Adipose tissue (tissue), 3 donors: ENCODE measurements at regions not wholly inside any gene's neighbourhood (a gene's known extent, or its start where the extent isn't known, plus 50 kb on each side); places are given as distances from the start of the nearest gene placed in this dataset.

Experiments used
- H3K27ac ChIP-seq: one replicate; pipeline ENCODE4 v1.5.1; 2013; ENCODE audit warnings: low read depth, low read length
- WGBS, 3 donors: extraction: QIAGEN DNeasy Blood & Tissue Kit; methylation state at CpG; one replicate each; pipeline ENCODE4 v1.1.7; 2013; 5-methylcytosine and 5-hydroxymethylcytosine counted together
- donor health status: healthy with polysubstance abuse.
- donor health status: Bipolar disorder and iron deficiency.
- donor health status: healthy.

- H3K27ac ChIP-seq, result no peak overlapping the region
- WGBS, 3 donors, result 77 to 79% (median 79%) methylated on average over 6 of the region's 6 CpGs
Observed at GRCh38 chr20:53748821-53749421, 155.3 kb upstream of the ZNF217 start.

GRCh38 chr20:53748176-53748575, 154.5 kb upstream of the ZNF217 start:
- 82 to 92% (median 88%) methylated on average over 2 of the region's 2 CpGs for WGBS, 3 donors

GRCh38 chr20:53743607-53744260, 150.1 kb upstream of the ZNF217 start:
- WGBS, 3 donors, result 72 to 75% (median 74%) methylated on average over 11 to 12 of the region's 12 CpGs
- H3K27ac ChIP-seq, result no peak overlapping the region

More at GRCh38 chr20:53748176-53748575, 154.5 kb upstream of the ZNF217 start:
- H3K27ac ChIP-seq, result no peak overlapping the region

- no peak overlapping the region for H3K27ac ChIP-seq
Observed at GRCh38 chr20:53742685-53743081, 149.0 kb upstream of the ZNF217 start.

GRCh38 chr20:53741726-53742028, 148.0 kb upstream of the ZNF217 start:
- WGBS, 3 donors, result 97 to 99% (median 98%) methylated on average over 3 of the region's 3 CpGs
- no peak overlapping the region for H3K27ac ChIP-seq

More at GRCh38 chr20:53742685-53743081, 149.0 kb upstream of the ZNF217 start:
- WGBS, 3 donors, result 97 to 99% (median 98%) methylated on average over 3 of the region's 3 CpGs

GRCh38 chr20:53739799-53740785, 146.5 kb upstream of the ZNF217 start:
- 33 to 57% (median 47%) methylated on average over 16 of the region's 16 CpGs for WGBS, 3 donors
- H3K27ac ChIP-seq, result no peak overlapping the region

- no peak overlapping the region for H3K27ac ChIP-seq
- 29 to 70% (median 67%) methylated on average over 11 of the region's 11 CpGs for WGBS, 3 donors
Observed at GRCh38 chr20:53738945-53739798, 145.5 kb upstream of the ZNF217 start.

- 22 to 69% (median 57%) methylated on average over 26 of the region's 26 CpGs for WGBS, 3 donors
- H3K27ac ChIP-seq, result no peak overlapping the region
Observed at GRCh38 chr20:53738039-53738944, 144.7 kb upstream of the ZNF217 start.

- no peak overlapping the region for H3K27ac ChIP-seq
- 13 to 48% (median 45%) methylated on average over 8 of the region's 8 CpGs for WGBS, 3 donors
Observed at GRCh38 chr20:53737396-53738038, 143.9 kb upstream of the ZNF217 start.

- H3K27ac ChIP-seq, result no peak overlapping the region
- WGBS, 3 donors, result 18 to 26% (median 21%) methylated on average over 6 of the region's 6 CpGs
Observed at GRCh38 chr20:53736757-53737395, 143.2 kb upstream of the ZNF217 start.

GRCh38 chr20:53736122-53736756, 142.6 kb upstream of the ZNF217 start:
- H3K27ac ChIP-seq, result no peak overlapping the region
- WGBS, 3 donors, result 38 to 63% (median 57%) methylated on average over 7 of the region's 7 CpGs

GRCh38 chr20:53735536-53736050, 142.0 kb upstream of the ZNF217 start:
- WGBS, 3 donors, result 27 to 52% (median 52%) methylated on average over 5 of the region's 5 CpGs

GRCh38 chr20:53734006-53734688, 140.5 kb upstream of the ZNF217 start:
- WGBS, 3 donors, result 87 to 88% (median 87%) methylated on average over 7 of the region's 7 CpGs
- H3K27ac ChIP-seq, result no peak overlapping the region

More at GRCh38 chr20:53735536-53736050, 142.0 kb upstream of the ZNF217 start:
- H3K27ac ChIP-seq, result no peak overlapping the region

GRCh38 chr20:53731595-53731994, 138.0 kb upstream of the ZNF217 start:
- H3K27ac ChIP-seq, result no peak overlapping the region
- WGBS, 3 donors, result 79 to 90% (median 89%) methylated on average over 2 of the region's 2 CpGs

- no peak overlapping the region for H3K27ac ChIP-seq
- 93 to 100% (median 97%) methylated on average over 1 of the region's 1 CpG for WGBS, 3 donors
Observed at GRCh38 chr20:53728359-53728758, 134.7 kb upstream of the ZNF217 start.
